B cell (primary cell): ENCODE measurements at regions not wholly inside any gene's neighbourhood (a gene's known extent, or its start where the extent isn't known, plus 50 kb on each side); places are given as distances from the start of the nearest gene placed in this dataset.
"Not testable (repeated sequence)": the region's sequence is repeated elsewhere in the genome, so short reads cannot be mapped to it uniquely, and the experiment has no call there.

Source experiments
- ATAC-seq: fragments of 200-7000 bp; cut with Tn5 transposase; one replicate; pipeline ENCODE4 v1.10.0; 2021; ENCODE audit warnings: low read depth, mild to moderate bottlenecking, moderate number of reproducible peaks, moderate library complexity
- CTCF ChIA-PET: fragments of 350-600 bp; sonication (Branson Sonifier 250); formaldehyde crosslinking; loops from one replicate; lab custom pipeline; 2021; ENCODE audit warnings: antibody characterized with exemption, inconsistent platforms; lab: Charles Lee
- POLR2A ChIA-PET: fragments of 350-600 bp; sonication (Branson Sonifier 250); formaldehyde crosslinking; loops from one replicate; lab custom pipeline; 2021; ENCODE audit warnings: antibody characterized with exemption; lab: Charles Lee
- DNase-seq: peaks from one replicate; pipeline ENCODE4 v3.0.0; 2013
- H2AFZ ChIP-seq: 2 replicates; pipeline ENCODE4 v1.6.1; 2012; ENCODE audit warnings: mild to moderate bottlenecking, low read depth, low read length; ENCODE audit not compliant: insufficient read depth, poor library complexity, severe bottlenecking
- H3K27ac ChIP-seq, 2 donors: 1 replicate in 1 of 2; 2 replicates in 1 of 2; pipeline ENCODE4 v1.5.1; 2012 to 2013; ENCODE audit warnings: low read length in 2 of 2, mild to moderate bottlenecking in 2 of 2, moderate library complexity in 1 of 2
- H3K27me3 ChIP-seq, 4 experiments: fragments of 200-600 bp in 1 of 4; sonication (generic) in 1 of 4; replicated peaks in 1 of 4; 1 replicate in 2 of 4; 2 replicates in 2 of 4; pipeline versions ENCODE4 v1.6.1 to v1.7.0; 2013 to 2016; ENCODE audit warnings: low read length in 3 of 4, mild to moderate bottlenecking in 2 of 4, mixed read lengths in 1 of 4, moderate library complexity in 1 of 4; ENCODE audit not compliant: insufficient read depth in 4 of 4, control insufficient read depth in 3 of 4; ENCODE audit errors: control extremely low read depth in 1 of 4
- H3K36me3 ChIP-seq, 2 experiments: replicated peaks in 1 of 2; 1 replicate in 1 of 2; 2 replicates in 1 of 2; pipeline versions ENCODE4 v1.6.1 to v1.7.1; 2013; ENCODE audit warnings: low read length in 1 of 2; ENCODE audit not compliant: insufficient read depth in 2 of 2, control insufficient read depth in 1 of 2; ENCODE audit errors: control extremely low read depth in 1 of 2, extremely low read depth in 1 of 2
- H3K4me1 ChIP-seq, 2 donors: fragments of 200-600 bp in 1 of 2; sonication (generic) in 1 of 2; 1 replicate in 1 of 2; 2 replicates in 1 of 2; pipeline versions ENCODE4 v1.5.1 to v1.6.1; 2013 to 2017; ENCODE audit warnings: low read length in 2 of 2; ENCODE audit not compliant: control insufficient read depth in 2 of 2, insufficient read depth in 2 of 2
- H3K4me2 ChIP-seq: replicated peaks from 2 replicates; pipeline ENCODE3; 2012; ENCODE audit warnings: mild to moderate bottlenecking, low read depth, low read length; ENCODE audit not compliant: poor library complexity, severe bottlenecking
- H3K4me3 ChIP-seq, 5 experiments: fragments of 200-600 bp in 1 of 5; sonication (generic) in 1 of 5; 1 replicate in 3 of 5; 2 replicates in 2 of 5; pipeline versions ENCODE4 v1.5.1 to v1.7.0; 2011 to 2016; ENCODE audit warnings: low read length in 4 of 5, mild to moderate bottlenecking in 4 of 5, low read depth in 2 of 5, control low read depth in 1 of 5, moderate library complexity in 1 of 5; ENCODE audit not compliant: insufficient read depth in 1 of 5; ENCODE audit errors: control extremely low read depth in 1 of 5, extremely low read depth in 1 of 5
- H3K79me2 ChIP-seq: fragments of 200-600 bp; sonication (generic); one replicate; pipeline ENCODE4 v1.6.0; 2016; ENCODE audit warnings: low read length; ENCODE audit not compliant: control insufficient read depth, insufficient read depth
- H3K9ac ChIP-seq: fragments of 200-600 bp; sonication (generic); 2 replicates; pipeline ENCODE4 v1.6.1; 2017; ENCODE audit warnings: mild to moderate bottlenecking, low read length, moderate library complexity
- H3K9me3 ChIP-seq, 3 donors: one replicate each; pipeline versions ENCODE4 v1.6.1 to v1.7.1; 2013; ENCODE audit warnings: low read length in 2 of 3; ENCODE audit not compliant: control insufficient read depth in 2 of 3, insufficient read depth in 1 of 3; ENCODE audit errors: control extremely low read depth in 1 of 3
- H4K20me1 ChIP-seq: 2 replicates; pipeline ENCODE4 v1.6.0; 2012; ENCODE audit warnings: mild to moderate bottlenecking, low read length; ENCODE audit not compliant: insufficient read depth, control insufficient read depth, poor library complexity, severe bottlenecking
- H3K27ac Mint-ChIP-seq: one replicate; pipeline ENCODE4 v1.8.0; 2021; ENCODE audit warnings: mixed read lengths
- H3K27me3 Mint-ChIP-seq: one replicate; pipeline ENCODE4 v1.8.0; 2021; ENCODE audit warnings: mixed read lengths
- H3K4me1 Mint-ChIP-seq: one replicate; pipeline ENCODE4 v1.8.0; 2021; ENCODE audit warnings: mixed read lengths
- H3K4me3 Mint-ChIP-seq: one replicate; pipeline ENCODE4 v1.8.0; 2021; ENCODE audit warnings: mixed read lengths
- H3K9me3 Mint-ChIP-seq: one replicate; pipeline ENCODE4 v1.8.0; 2022; ENCODE audit warnings: mixed read lengths; ENCODE audit not compliant: insufficient read depth
- WGBS: methylation state at CpG from one replicate; pipeline ENCODE4 v1.1.5; 2013; ENCODE audit warnings: missing lambda C conversion rate; ENCODE audit not compliant: insufficient coverage; 5-methylcytosine and 5-hydroxymethylcytosine counted together
- intact Hi-C: fragments of 100-400 bp; cut with micrococcal nuclease; formaldehyde crosslinking; loops from one replicate; pipeline ENCODE4 v1.10.0; 2022

DNA sequence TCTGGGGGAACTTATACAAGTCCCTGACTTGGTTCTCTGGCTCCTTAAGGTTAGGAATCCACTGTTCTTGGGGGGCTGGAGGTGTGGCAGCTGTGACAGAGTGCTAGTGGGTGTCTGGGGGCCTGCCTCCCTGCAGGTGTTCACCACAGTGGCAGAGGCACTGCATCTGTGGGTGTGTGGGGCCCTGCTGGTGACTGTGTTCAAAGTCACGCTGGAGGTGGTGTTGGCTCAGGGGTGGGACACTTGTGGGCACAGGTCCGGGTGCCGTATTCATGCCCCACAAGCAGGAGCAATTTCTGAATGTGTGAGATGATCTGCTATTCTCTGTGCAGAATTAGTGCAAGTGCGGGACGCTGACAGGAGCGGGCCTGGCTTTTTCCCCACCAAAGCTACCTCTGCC, 152.5 kb downstream of the POTEB start:
- H3K4me3 ChIP-seq, H3K27me3 ChIP-seq, H3K27me3 Mint-ChIP-seq, H3K27ac ChIP-seq, H3K27ac Mint-ChIP-seq, ATAC-seq, H4K20me1 ChIP-seq, DNase-seq, H3K79me2 ChIP-seq, H3K4me2 ChIP-seq, H3K9me3 ChIP-seq, H3K9me3 Mint-ChIP-seq, H3K9ac ChIP-seq, H3K4me1 Mint-ChIP-seq, H2AFZ ChIP-seq, H3K4me3 Mint-ChIP-seq, CTCF ChIA-PET, POLR2A ChIA-PET, H3K4me1 ChIP-seq, intact Hi-C loops, H3K36me3 ChIP-seq: not testable (repeated sequence)
- WGBS, result no CpG with 5 or more reads among the region's 6 CpGs

DNA sequence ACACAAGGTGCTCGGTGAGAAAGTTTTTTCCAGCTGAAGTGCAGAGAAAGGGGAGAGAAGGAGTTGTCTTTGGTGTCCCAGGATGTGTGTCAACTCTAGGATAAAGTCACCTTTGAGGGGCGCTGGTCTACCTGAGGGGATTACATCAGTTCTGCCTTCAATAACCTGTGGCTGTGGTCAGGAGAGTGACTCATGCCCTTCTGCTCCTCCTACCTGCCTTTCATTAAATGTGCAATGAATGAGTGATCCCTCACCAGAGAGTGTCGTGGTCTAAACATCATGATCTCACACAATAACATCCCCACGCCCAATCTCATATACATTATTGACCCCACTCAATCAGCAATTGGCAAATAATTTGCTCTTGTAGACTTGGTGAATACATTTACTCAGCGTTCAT, 156.4 kb downstream of the POTEB start:
- no CpG with 5 or more reads among the region's 5 CpGs for WGBS
- H3K4me3 ChIP-seq, H3K27ac ChIP-seq, DNase-seq, H3K4me1 ChIP-seq, H3K4me2 ChIP-seq, H3K9me3 Mint-ChIP-seq, intact Hi-C loops, H3K36me3 ChIP-seq, H3K27ac Mint-ChIP-seq, H3K9ac ChIP-seq, H3K9me3 ChIP-seq, H3K79me2 ChIP-seq, H4K20me1 ChIP-seq, H3K27me3 ChIP-seq, H3K4me3 Mint-ChIP-seq, H2AFZ ChIP-seq, CTCF ChIA-PET, POLR2A ChIA-PET, H3K27me3 Mint-ChIP-seq, H3K4me1 Mint-ChIP-seq, ATAC-seq: not testable (repeated sequence)

DNA sequence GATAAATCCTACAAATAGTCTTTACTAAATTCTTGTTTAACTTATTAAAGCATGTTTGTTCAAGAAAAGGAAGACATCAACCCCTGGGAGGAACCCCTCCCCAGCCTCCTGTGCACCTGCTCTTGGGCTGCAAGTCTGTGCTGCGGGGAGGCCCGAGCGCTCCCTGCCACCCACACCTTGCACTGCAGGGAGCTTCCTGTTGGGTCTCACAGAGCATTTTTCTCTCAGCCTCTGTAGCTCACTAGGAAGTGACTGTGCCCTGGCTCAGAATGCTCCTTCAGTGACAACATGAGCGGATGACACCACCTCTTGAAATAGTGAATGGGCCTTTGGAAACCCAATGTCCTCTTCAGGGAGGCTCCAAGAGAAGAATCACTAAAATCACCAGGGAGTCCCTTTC, 158.8 kb downstream of the POTEB start:
- intact Hi-C loops, CTCF ChIA-PET, H3K4me2 ChIP-seq, H3K4me3 Mint-ChIP-seq, H3K9me3 Mint-ChIP-seq, H3K79me2 ChIP-seq, H3K27ac Mint-ChIP-seq, DNase-seq, H2AFZ ChIP-seq, POLR2A ChIA-PET, H3K27ac ChIP-seq, H3K36me3 ChIP-seq, H3K4me1 Mint-ChIP-seq, H3K4me3 ChIP-seq, H3K27me3 Mint-ChIP-seq, H3K27me3 ChIP-seq, H3K4me1 ChIP-seq, H3K9ac ChIP-seq, H3K9me3 ChIP-seq, H4K20me1 ChIP-seq: not testable (repeated sequence)
- WGBS, result no CpG with 5 or more reads among the region's 4 CpGs
- ATAC-seq, result peak; percentile 52

DNA sequence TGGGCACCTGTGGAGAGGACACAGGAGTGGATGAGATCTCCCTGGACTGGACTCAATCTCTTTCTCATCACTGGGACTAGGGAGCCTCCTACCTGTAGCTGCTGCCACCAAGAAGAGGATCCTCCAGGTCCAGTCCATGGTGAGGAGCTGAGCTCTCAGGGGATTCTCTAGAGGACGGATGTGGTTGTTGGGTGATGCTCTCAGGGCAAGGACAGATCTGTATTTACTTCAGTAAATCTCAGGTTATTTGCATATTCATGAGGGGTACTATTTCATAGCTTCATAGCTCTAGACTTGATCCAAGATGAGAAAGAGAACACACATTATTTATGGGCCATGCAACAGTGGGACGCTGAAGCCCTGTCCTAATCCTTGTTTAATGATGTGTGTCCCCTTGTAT, 159.4 kb downstream of the POTEB start:
- H4K20me1 ChIP-seq, H3K4me3 ChIP-seq, H3K27ac ChIP-seq, POLR2A ChIA-PET, H3K9me3 Mint-ChIP-seq, H3K79me2 ChIP-seq, H3K9me3 ChIP-seq, CTCF ChIA-PET, H3K4me1 ChIP-seq, DNase-seq, H3K27ac Mint-ChIP-seq, H3K27me3 ChIP-seq, H3K36me3 ChIP-seq, H2AFZ ChIP-seq, H3K4me2 ChIP-seq, H3K27me3 Mint-ChIP-seq, intact Hi-C loops, H3K4me3 Mint-ChIP-seq, H3K4me1 Mint-ChIP-seq, H3K9ac ChIP-seq: not testable (repeated sequence)
- peak; percentile 75 for ATAC-seq
- no CpG with 5 or more reads among the region's 2 CpGs for WGBS
